HCT116 (cell line): ENCODE measurements at regions not wholly inside any gene's neighbourhood (a gene's known extent, or its start where the extent isn't known, plus 50 kb on each side); places are given as distances from the start of the nearest gene placed in this dataset.

Experiments used
- CTCF ChIP-seq, 3 experiments: fragments of 200-600 bp in 1 of 3; sonication (generic) in 1 of 3; IDR thresholded peaks in 2 of 3; conservative IDR thresholded peaks in 1 of 3; 2 replicates each; pipeline ENCODE4 v1.5.1; 2012 to 2017; ENCODE audit warnings: low read depth in 2 of 3, low read length in 2 of 3, antibody characterized with exemption in 1 of 3, borderline replicate concordance in 1 of 3, control low read depth in 1 of 3, mild to moderate bottlenecking in 1 of 3, mixed read lengths in 1 of 3, mixed run types in 1 of 3, moderate library complexity in 1 of 3; ENCODE audit not compliant: insufficient read depth in 1 of 3
- EGR1 ChIP-seq: IDR thresholded peaks from 2 replicates; pipeline ENCODE4 v1.6.1; 2012; ENCODE audit warnings: low read depth
- YY1 ChIP-seq: IDR thresholded peaks from 2 replicates; pipeline ENCODE4 v1.6.1; 2011; ENCODE audit warnings: low read length, low read depth, moderate library complexity, mild to moderate bottlenecking; ENCODE audit not compliant: insufficient replicate concordance; ENCODE audit errors: extremely low read depth

GRCh38 chr21:32119811-32120210 lies 159.0 kb downstream of the MIS18A start:
- TF ChIP-seq YY1 (no peak), EGR1 (no peak), CTCF (IDR thresholded peaks at IDR 0.05 in 2 of 3, conservative IDR thresholded peaks at IDR 0.05 in 1 of 3; ENCODE audit: borderline replicate concordance in 1 of 3, insufficient read depth in 1 of 3, low read depth in 2 of 3, low read length in 2 of 3) (no peak)
